ENCODE measurements at regions not wholly inside any gene's neighbourhood (a gene's known extent, or its start where the extent isn't known, plus 50 kb on each side); places are given as distances from the start of the nearest gene placed in this dataset.

DNA sequence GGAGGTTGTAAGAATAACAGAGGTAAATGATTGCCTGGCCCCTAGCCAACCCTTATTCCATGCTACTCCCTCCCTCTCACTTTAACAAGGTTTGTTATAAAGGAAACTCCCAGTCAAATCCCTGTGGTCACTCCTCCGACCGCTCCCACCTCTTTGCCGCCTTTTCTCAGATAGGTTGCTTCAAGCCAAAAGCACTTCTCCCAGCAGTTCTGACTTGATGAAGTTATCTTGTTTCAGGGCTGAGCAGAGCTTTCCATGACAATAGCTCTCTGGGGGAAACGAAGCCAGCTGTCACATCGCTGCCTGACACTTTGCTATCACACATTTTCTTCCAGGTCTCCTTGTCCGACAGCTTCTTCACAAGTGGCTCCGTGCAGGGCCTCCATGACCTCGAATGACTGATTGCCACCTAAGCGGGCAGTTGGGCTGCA is 278.6 kb downstream of the HAPSTR1 start:
- no peaks in the 10 kb centered on the region for H3K36me3 ChIP-seq (ENCODE audit: control insufficient read depth in 1 of 2, insufficient read depth in 2 of 2, low read length in 2 of 2)
- H4K91ac ChIP-seq (ENCODE audit: low read depth, low read length), result no peak overlapping the region
- no peak overlapping the region for H3K4me2 ChIP-seq (ENCODE audit: low read length)
- DNase-seq, result no peak
- H3K14ac ChIP-seq (ENCODE audit: low read length), result no peak overlapping the region
- no peak overlapping the region for H2BK5ac ChIP-seq (ENCODE audit: low read depth, low read length, poor library complexity)
- H3K23ac ChIP-seq (ENCODE audit: low read length), result no peak overlapping the region
- H3K4me1 ChIP-seq (ENCODE audit: control insufficient read depth in 1 of 2, insufficient read depth in 2 of 2, low read length in 2 of 2), result peaks cover 4 to 10% of the 10 kb centered on the region in 2 experiments
- H3K18ac ChIP-seq (ENCODE audit: low read length), result no peak overlapping the region
- no peak overlapping the region for H2AK5ac ChIP-seq (ENCODE audit: low read length)
- no peak overlapping the region for H3K4ac ChIP-seq (ENCODE audit: low read depth, low read length)
- H3K4me3 ChIP-seq (ENCODE audit: low read depth, low read length), result no peak overlapping the region
- peak overlapping the region; percentile 30 for H3K9ac ChIP-seq (ENCODE audit: low read length)
- WGBS (ENCODE audit: extremely low coverage, insufficient coverage, insufficient read length), result no CpG with 5 or more reads among the region's 9 CpGs
- H3K79me2 ChIP-seq (ENCODE audit: control insufficient read depth, insufficient read depth, low read length, poor library complexity), result no peaks in the 10 kb centered on the region
- H3K79me1 ChIP-seq (ENCODE audit: low read length), result no peaks in the 10 kb centered on the region
- no peak overlapping the region for H2BK12ac ChIP-seq (ENCODE audit: low read length)
- no peak overlapping the region for H2AFZ ChIP-seq (ENCODE audit: insufficient read depth, low read length, poor library complexity)
- no peak overlapping the region for H3K27ac ChIP-seq (ENCODE audit: low read depth, low read length)
- H3K9me3 ChIP-seq (ENCODE audit: insufficient read depth, low read depth, low read length), result peaks cover 6% of the 10 kb centered on the region
- H2BK120ac ChIP-seq (ENCODE audit: insufficient read depth, low read length, poor library complexity), result no peak overlapping the region
- H3K27me3 ChIP-seq (ENCODE audit: insufficient read depth, low read length), result no peaks in the 10 kb centered on the region
- no peak overlapping the region for H4K12ac ChIP-seq (ENCODE audit: low read depth, low read length)
- no peak overlapping the region for H4K8ac ChIP-seq (ENCODE audit: low read depth, low read length)

DNA sequence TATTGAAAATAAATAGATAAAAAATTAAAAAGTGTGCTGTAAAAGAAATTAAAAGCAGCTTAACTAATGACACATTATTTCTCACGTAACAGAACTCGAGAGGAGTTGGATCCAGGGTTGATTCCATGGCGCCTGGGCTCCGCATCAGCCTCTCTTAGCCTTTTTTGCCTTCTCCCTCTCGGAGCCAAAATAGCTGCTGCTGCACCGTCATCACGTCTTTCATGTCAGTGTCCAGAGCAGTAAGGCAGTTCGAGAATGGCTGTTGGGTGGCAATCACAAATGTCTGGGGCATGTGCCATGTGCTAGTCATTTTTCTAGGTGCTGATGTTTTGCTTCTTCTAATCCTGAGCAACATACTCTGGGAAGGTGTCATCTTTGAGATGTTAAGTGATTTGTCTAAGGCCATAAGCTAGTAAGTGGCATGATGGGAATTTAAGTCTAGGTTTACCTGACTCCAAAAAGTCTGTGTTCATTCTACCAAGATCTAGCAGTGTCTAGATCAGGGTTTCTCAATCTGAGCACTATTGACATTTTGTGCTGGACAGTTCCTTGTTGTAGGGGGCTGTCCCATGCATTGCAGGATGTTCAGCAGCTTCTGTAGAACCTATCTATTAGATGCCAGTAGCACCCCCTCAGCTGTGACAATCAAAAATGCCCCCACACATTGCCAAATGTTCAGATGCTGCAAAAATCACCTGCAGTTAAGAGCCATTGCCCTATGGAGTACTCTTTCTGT is 280.4 kb downstream of the HAPSTR1 start:
- H2BK5ac ChIP-seq (ENCODE audit: low read depth, low read length, poor library complexity), result no peak overlapping the region
- H3K4me2 ChIP-seq (ENCODE audit: low read length), result no peak overlapping the region
- no peak overlapping the region for H4K12ac ChIP-seq (ENCODE audit: low read depth, low read length)
- H3K14ac ChIP-seq (ENCODE audit: low read length), result no peak overlapping the region
- H3K36me3 ChIP-seq (ENCODE audit: control insufficient read depth in 1 of 2, insufficient read depth in 2 of 2, low read length in 2 of 2), result no peaks in the 10 kb centered on the region
- H3K18ac ChIP-seq (ENCODE audit: low read length), result no peak overlapping the region
- H3K79me2 ChIP-seq (ENCODE audit: control insufficient read depth, insufficient read depth, low read length, poor library complexity), result no peaks in the 10 kb centered on the region
- H3K27ac ChIP-seq (ENCODE audit: low read depth, low read length), result no peak overlapping the region
- H2BK120ac ChIP-seq (ENCODE audit: insufficient read depth, low read length, poor library complexity), result no peak overlapping the region
- H2AK5ac ChIP-seq (ENCODE audit: low read length), result no peak overlapping the region
- no peak overlapping the region for H4K91ac ChIP-seq (ENCODE audit: low read depth, low read length)
- H2AFZ ChIP-seq (ENCODE audit: insufficient read depth, low read length, poor library complexity), result no peak overlapping the region
- no peaks in the 10 kb centered on the region for H3K27me3 ChIP-seq (ENCODE audit: insufficient read depth, low read length)
- no peak overlapping the region for H4K8ac ChIP-seq (ENCODE audit: low read depth, low read length)
- H3K79me1 ChIP-seq (ENCODE audit: low read length), result no peaks in the 10 kb centered on the region
- H3K9me3 ChIP-seq (ENCODE audit: insufficient read depth, low read depth, low read length), result peaks cover 2% of the 10 kb centered on the region
- H3K4ac ChIP-seq (ENCODE audit: low read depth, low read length), result no peak overlapping the region
- no peak overlapping the region for H3K9ac ChIP-seq (ENCODE audit: low read length)
- H3K23ac ChIP-seq (ENCODE audit: low read length), result no peak overlapping the region
- no peak overlapping the region for H2BK12ac ChIP-seq (ENCODE audit: low read length)
- H3K4me3 ChIP-seq (ENCODE audit: low read depth, low read length), result no peak overlapping the region
- no peak for DNase-seq
- no CpG with 5 or more reads among the region's 8 CpGs for WGBS (ENCODE audit: extremely low coverage, insufficient coverage, insufficient read length)
- H3K4me1 ChIP-seq (ENCODE audit: control insufficient read depth in 1 of 2, insufficient read depth in 2 of 2, low read length in 2 of 2), result peaks cover 4 to 10% of the 10 kb centered on the region in 2 experiments

DNA sequence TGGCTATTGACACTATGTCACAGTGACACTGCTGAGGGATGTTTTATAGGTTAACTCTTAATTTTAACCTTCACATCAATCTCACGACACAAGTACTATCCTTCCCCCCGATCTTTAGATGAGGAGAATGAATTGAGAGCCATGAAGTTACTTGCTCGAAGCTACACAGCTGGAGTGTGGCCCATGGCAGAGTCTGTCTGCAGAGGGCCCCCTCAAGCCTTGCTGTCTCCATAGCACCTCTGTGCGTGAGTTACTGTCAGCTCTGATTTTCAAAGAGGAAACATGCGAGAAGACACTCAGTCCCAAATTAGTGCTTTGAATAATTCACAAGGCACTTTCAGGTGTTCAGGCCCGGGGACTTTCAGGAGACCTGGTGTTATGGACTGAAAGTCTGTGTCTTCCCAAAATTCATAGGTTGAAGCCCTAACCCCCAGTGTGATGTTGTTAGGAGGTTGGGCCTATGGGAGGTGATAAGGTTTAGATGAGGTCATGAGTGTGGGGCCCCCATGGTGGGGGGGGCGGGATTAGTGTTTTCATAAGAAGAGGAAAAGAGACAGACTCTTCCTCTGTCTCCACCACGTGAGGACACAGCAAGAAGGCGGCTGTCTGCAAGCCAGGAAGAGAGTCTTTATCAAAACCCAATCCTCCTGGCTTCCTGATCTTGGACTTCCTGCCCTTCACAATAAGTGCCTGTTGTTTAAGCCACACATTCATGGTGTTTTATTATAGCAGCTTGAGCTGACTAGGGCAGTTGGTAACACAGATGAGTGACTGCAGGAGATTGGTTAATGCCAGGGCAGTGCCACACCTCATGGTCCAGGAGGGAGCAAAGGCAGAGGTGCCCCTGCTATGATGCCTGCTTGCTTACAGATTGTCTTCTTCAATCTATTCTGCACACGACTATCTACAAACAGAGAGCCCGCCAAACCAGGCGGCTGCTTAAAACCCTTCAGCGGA is 281.8 kb downstream of the HAPSTR1 start:
- Histone ChIP-seq H2BK5ac (ENCODE audit: low read depth, low read length, poor library complexity) (no peak overlapping the region), H3K4me1 (ENCODE audit: control insufficient read depth in 1 of 2, insufficient read depth in 2 of 2, low read length in 2 of 2) (peaks cover 4 to 10% of the 10 kb centered on the region in 2 experiments), H3K36me3 (ENCODE audit: control insufficient read depth in 1 of 2, insufficient read depth in 2 of 2, low read length in 2 of 2) (no peaks in the 10 kb centered on the region), H3K27ac (ENCODE audit: low read depth, low read length) (no peak overlapping the region), H2AFZ (ENCODE audit: insufficient read depth, low read length, poor library complexity) (no peak overlapping the region), H4K91ac (ENCODE audit: low read depth, low read length) (no peak overlapping the region), H3K79me1 (ENCODE audit: low read length) (no peaks in the 10 kb centered on the region), H3K4me3 (ENCODE audit: low read depth, low read length) (no peak overlapping the region), H4K8ac (ENCODE audit: low read depth, low read length) (no peak overlapping the region), H3K14ac (ENCODE audit: low read length) (no peak overlapping the region), H3K4ac (ENCODE audit: low read depth, low read length) (no peak overlapping the region), H3K79me2 (ENCODE audit: control insufficient read depth, insufficient read depth, low read length, poor library complexity) (no peaks in the 10 kb centered on the region), H3K9ac (ENCODE audit: low read length) (no peak overlapping the region), H3K23ac (ENCODE audit: low read length) (no peak overlapping the region), H2AK5ac (ENCODE audit: low read length) (no peak overlapping the region), H4K12ac (ENCODE audit: low read depth, low read length) (no peak overlapping the region), H3K18ac (ENCODE audit: low read length) (no peak overlapping the region), H3K4me2 (ENCODE audit: low read length) (no peak overlapping the region), H2BK120ac (ENCODE audit: insufficient read depth, low read length, poor library complexity) (no peak overlapping the region), H2BK12ac (ENCODE audit: low read length) (no peak overlapping the region), H3K9me3 (ENCODE audit: insufficient read depth, low read depth, low read length) (peaks cover 2% of the 10 kb centered on the region), H3K27me3 (ENCODE audit: insufficient read depth, low read length) (no peaks in the 10 kb centered on the region)
- no CpG with 5 or more reads among the region's 13 CpGs for whole genome bisulfite sequencing (ENCODE audit: extremely low coverage, insufficient coverage, insufficient read length)
- no peak for DNase-seq

DNA sequence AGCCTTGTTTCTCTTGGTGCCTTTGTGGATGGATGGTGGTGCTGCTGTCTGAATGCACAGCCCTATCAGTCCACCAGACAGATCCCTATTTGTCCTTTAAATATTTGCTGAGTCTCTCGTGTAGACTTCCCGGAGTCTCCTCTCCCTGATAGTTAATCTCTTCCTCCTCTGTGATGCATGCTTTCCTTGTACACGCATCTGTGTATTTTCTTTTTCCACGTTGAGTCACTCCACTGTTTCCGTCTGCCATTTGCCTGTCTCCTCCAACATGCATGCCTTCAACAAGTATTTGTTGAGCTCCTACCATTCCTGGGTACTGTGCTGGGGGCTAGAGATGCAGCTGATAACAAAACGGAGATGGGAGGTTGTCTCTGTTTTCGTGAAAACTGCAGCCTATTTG is 282.6 kb downstream of the HAPSTR1 start:
- Histone ChIP-seq H3K79me1 (ENCODE audit: low read length) (no peaks in the 10 kb centered on the region), H3K79me2 (ENCODE audit: control insufficient read depth, insufficient read depth, low read length, poor library complexity) (no peaks in the 10 kb centered on the region), H2BK5ac (ENCODE audit: low read depth, low read length, poor library complexity) (no peak overlapping the region), H3K9me3 (ENCODE audit: insufficient read depth, low read depth, low read length) (peaks cover 2% of the 10 kb centered on the region), H3K27ac (ENCODE audit: low read depth, low read length) (no peak overlapping the region), H3K9ac (ENCODE audit: low read length) (no peak overlapping the region), H4K91ac (ENCODE audit: low read depth, low read length) (no peak overlapping the region), H3K36me3 (ENCODE audit: control insufficient read depth in 1 of 2, insufficient read depth in 2 of 2, low read length in 2 of 2) (no peaks in the 10 kb centered on the region), H2AK5ac (ENCODE audit: low read length) (no peak overlapping the region), H3K4me3 (ENCODE audit: low read depth, low read length) (no peak overlapping the region), H2AFZ (ENCODE audit: insufficient read depth, low read length, poor library complexity) (no peak overlapping the region), H3K18ac (ENCODE audit: low read length) (no peak overlapping the region), H4K12ac (ENCODE audit: low read depth, low read length) (no peak overlapping the region), H2BK12ac (ENCODE audit: low read length) (no peak overlapping the region), H3K23ac (ENCODE audit: low read length) (no peak overlapping the region), H3K4me2 (ENCODE audit: low read length) (no peak overlapping the region), H3K4me1 (ENCODE audit: control insufficient read depth in 1 of 2, insufficient read depth in 2 of 2, low read length in 2 of 2) (peaks cover 6 to 10% of the 10 kb centered on the region in 2 experiments), H3K14ac (ENCODE audit: low read length) (no peak overlapping the region), H3K27me3 (ENCODE audit: insufficient read depth, low read length) (no peaks in the 10 kb centered on the region), H3K4ac (ENCODE audit: low read depth, low read length) (no peak overlapping the region), H2BK120ac (ENCODE audit: insufficient read depth, low read length, poor library complexity) (no peak overlapping the region), H4K8ac (ENCODE audit: low read depth, low read length) (no peak overlapping the region)
- DNase-seq, result no peak
- WGBS (ENCODE audit: extremely low coverage, insufficient coverage, insufficient read length), result no CpG with 5 or more reads among the region's 7 CpGs
